Stimulated activated CD4-positive, alpha-beta T cell treated with anti-CD3 and anti-CD28 coated beads, Interleukin-12 subunit alpha, Interleukin-12 subunit beta, amount 100 ng/mL, for 48 hours (primary cell): ENCODE measurements at regions not wholly inside any gene's neighbourhood (a gene's known extent, or its start where the extent isn't known, plus 50 kb on each side); places are given as distances from the start of the nearest gene placed in this dataset.
"Not testable (repeated sequence)": the region's sequence is repeated elsewhere in the genome, so short reads cannot be mapped to it uniquely, and the experiment has no call there.

Experiments used
- DNase-seq, 3 donors: peaks; one replicate each; pipeline ENCODE4 v3.0.0-alpha.2; 2020; ENCODE audit warnings: low read depth in 2 of 3, low spot score in 1 of 3

DNA sequence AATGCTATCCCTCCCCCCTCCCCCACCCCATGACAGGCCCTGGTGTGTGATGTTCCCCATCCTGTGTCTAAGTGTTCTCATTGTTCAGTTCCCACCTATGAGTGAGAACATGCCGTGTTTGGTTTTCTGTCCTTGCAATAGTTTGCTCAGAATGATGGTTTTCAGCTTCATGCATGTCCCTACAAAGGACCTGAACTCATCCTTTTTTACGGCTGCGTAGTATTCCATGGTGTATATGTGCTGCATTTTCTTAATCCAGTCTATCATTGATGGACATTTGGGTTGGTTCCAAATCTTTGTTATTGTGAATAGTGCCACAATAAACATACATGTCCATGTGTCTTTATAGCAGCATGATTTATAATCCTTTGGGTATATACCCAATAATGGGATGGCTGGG is 215.0 kb downstream of the DLEU7 start:
- not testable (repeated sequence) for DNase-seq

DNA sequence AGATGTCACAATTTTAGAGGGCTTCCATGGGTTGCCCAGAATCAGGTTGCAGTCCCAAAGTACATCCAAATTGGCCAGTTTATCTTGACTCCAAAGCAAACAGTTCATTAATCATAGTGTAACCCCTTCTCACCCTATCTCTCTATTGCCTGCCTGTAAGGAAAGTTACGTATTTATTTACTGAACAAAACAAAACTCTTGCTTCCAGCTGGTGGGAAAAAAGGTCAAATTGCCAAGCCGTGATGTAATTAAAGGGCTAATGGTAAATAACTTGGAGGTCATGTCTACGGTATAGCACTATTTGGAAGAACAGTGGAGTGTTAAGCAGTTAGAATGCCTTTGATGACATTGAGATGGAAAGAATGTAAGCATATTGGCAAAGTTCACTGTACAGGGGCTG is 214.0 kb downstream of the DLEU7 start:
- no peak for DNase-seq

DNA sequence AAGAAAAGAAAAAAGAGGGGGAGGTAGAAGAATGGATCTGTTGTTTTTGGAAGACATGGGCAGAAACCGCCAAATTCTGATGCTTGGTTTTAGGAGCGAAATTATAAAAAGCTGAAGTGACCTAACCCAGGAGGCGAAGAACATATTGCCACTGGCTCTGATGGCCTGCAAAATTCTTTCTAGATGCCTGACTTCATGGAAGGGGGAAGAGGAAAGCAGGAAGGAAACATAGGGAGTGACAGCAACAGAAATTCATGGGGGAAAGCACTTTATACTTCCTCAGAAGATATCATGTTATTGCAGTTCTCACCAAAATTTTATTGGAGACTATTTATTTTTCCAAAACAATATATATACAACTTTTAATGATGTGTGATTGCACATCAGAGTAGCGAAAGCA is 213.5 kb downstream of the DLEU7 start:
- DNase-seq, result no peak

DNA sequence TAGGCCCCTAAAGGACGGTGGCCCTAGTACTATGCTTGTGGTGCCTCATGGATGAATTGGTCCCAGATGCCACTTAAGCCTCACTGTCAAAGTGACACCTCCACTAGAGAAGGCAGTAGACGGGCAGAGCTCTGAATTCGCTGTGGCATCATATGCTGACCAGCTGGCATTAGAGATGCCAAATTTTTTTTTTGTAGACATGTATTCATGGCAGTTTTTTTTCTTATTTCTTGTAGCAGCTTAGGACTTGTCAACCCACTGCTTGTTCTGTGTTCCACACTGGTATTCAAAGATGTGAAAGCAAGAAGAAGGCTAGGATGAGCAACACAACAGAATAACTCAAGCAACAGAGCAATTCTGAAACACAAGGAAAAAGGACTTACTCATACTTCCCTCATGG is 212.5 kb downstream of the DLEU7 start:
- DNase-seq, result no peak

DNA sequence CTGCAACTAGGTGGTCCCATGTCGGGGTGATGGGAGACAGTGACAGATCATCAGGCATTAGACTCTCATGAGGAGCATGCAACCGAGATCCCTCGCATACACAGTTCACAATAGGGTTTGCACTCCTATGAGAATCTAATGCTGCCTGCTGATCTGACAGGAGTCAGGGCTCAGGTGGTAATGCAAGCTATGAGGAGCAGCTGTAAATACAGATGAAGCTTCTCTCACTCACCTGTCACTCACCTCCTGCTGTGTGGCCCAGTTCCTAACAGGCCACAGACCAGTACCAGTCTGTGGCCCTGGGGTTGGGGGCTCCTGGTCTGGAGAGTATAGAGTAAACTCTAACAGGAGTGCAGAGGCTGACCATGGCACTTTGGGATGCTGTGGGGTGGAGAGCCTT is 209.2 kb downstream of the DLEU7 start:
- no peak for DNase-seq

DNA sequence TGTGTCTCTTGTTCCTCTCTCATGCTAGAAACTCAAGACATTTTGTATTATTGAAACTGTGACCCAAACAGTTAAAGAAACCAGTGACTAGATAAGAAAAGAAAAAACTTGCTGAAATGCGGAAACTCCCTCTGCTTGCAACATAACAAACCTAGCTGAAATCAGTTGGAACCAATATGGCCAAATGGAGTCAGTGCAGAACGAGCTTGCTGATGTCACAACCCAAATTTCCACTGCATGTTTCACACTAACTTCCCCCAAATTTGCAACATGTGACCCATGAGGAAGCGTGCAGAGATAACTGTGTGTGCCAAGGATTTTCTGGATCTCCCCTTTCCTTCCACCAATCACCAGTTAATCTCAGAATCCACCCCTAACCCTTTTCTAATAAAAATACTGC is 208.0 kb downstream of the DLEU7 start:
- no peak for DNase-seq

DNA sequence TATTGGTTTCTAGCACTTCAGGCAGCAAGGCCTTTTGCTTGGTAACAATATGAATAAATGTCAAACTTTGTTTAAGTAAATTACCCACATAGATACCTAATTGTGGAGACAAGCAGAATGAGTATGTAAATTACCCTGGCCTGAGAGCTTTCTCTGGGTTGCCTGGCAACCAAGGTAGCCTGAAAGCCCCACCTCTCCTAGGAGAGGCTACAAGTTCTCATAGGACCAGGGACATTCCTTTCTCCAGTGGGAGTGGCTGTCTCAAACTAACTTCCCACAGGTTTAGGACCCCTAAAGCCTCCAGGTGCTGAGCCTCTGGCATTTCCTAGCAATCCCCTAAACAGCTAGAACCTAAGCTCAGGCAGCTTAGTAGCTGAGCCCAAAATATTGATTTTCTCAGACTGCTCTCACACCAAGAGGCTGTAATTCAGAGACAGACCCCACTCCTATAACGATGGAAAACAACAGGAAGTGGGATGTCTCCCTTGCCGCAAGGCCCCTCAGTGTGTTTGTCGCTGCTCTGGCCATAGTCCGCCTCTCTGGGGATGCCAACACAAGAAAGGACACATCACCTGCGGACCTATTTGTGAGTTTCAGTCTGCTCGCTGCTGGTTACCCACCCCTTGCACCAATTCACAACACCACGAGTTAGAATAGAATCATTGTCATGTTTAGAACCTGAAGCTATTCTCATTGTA is 207.3 kb downstream of the DLEU7 start:
- no peak for DNase-seq

DNA sequence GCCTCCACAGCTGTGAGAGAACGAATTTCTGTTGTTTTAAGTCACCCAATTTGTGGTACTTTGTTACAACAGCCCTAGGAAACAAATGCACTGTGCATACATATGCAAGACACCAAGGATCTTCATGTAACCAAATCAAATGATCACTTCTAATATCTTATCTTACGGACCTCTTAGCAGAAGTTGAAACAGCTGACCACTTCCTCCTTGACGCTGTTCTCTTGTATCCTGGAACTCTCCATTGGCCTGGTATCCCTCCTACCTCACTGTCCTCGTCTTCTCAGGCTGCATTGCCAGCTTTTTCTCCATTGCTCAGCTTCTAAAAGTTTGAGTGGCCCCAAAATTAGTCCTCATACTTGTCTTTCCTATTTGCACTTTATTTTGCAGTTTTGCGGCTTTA is 200.4 kb downstream of the DLEU7 start:
- no peak for DNase-seq

DNA sequence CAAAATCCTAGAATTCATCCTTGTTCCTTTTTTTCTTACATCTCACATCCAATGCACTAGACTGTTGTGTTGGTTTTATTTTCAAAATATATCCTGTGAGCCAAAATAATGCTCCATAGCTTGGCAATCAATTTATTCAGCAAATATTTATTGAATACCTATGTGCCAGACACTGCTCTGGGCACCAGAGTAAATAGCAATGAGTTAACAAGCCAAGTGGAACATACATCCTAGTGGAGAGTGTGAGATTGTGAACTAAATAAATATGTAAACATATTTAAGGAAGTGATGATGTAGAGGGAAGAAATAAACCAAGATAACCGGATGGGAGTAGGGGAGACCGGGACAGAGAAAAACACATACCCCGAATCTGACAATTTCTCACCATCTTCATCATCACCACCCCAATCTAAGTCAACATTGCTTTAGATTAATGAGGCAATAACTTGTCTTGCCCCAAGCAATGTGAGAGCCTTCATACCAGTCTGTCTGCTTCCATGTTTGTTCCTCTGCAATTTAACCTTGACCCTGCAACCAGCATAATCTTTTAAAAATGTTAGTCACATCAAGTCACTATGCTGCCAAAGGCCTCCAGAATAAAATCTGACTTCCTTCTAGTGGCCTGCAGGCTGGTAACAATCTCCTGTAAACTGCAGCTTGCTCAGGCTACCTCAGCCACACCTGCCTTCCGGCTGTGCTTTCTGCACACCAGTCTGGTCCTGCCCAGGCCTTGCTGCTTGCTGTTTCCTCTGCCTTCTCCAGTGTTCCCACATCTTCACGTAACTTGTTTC is 199.2 kb downstream of the DLEU7 start:
- DNase-seq, result no peak

DNA sequence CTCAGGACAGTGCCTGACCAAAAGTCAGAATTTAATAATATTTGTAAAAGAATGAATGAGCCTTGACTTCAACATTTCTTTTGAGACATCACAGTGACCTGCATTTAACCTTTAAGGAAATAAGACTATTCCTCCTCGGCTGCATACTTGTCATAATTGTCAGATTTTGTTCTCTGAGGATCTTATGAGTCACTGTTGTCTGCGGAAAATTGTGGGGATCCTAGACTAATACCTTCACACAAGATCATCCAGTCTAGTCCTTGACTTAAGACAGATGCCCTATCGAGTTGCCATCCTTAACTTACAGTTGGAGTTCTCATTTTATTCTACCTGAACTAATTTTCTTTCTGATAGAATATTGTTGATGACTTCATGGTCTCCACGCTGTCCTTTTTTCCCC is 198.4 kb downstream of the DLEU7 start:
- DNase-seq, result no peak

DNA sequence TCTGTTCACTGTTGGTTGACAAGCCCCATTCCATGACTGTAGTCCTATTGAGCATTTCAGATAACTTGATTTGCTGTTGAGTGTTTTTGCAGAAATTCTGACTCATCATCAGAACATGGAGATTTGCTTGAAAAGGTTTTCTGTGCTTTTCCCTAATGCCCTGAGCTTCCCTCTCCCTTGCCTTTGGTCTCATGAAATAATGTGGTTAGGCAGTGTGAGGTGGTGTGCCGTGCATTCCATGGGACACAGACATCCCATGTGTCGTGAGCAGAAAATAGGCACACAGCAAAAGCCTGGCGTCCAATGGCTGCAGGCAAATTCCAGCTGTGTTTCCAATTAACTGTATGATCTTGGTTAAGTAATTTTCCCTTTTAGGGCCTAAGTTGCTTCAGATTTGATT is 197.4 kb downstream of the DLEU7 start:
- no peak for DNase-seq

DNA sequence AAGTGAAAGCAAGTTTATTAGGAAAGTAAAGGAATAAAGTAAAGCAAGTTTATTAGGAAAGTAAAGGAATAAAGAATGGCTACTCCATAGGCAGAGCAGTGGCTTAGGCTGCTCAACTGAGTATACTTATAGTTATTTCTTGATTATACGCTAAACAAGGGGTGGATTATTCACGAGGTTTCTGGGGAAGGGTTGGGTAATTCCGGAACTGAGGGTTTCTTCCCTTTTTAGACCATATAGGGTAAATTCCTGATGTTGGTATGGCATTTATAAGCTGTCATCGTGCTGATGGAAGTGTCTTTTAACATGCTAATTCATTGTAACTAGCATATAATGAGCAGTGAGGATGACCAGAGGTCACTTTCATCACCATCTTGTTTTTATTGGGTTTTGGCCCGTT is 194.3 kb downstream of the DLEU7 start:
- no peak for DNase-seq

DNA sequence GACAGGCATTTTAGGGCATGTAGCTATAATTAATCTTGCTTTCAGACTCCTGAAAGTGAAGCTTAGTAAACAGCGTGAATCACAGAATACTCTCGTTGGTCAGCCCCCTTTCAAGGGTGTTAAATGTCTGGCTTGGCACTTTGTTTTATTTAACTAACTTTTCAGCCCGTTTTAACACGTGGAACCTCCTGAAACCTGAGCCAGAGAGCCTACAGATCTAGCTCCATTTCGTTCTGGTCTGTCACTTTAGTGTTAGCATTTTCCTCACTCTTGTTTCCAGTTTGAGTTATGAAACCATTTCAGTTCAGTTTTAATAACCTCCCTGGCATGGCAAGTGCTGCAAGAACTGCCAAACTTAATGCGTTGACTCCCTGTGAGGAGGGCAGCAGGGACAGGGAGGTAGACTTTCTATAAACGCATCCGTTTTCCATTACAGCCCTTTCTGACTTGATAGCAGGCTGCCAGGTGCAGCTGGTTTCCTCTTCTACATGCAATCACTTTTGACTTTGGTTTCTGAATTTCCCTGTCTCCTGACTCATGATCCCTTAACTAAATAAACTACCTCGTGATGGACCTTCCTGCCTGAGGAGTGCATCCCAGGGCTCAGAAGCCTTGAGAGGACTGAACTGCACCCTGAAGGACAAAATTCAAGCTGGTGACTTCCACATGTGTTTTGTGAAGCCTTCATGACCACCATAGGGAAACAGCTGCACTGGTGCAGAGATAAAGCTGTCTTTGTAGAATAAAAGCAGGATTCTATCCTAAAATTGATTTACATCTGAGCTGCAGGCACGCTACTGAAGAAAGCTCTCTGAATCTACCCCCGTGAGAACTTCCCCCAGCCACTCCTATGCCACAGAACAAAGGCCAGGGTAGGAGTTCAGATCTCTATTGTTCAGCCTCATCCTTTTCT is 192.6 kb downstream of the DLEU7 start:
- no peak for DNase-seq

DNA sequence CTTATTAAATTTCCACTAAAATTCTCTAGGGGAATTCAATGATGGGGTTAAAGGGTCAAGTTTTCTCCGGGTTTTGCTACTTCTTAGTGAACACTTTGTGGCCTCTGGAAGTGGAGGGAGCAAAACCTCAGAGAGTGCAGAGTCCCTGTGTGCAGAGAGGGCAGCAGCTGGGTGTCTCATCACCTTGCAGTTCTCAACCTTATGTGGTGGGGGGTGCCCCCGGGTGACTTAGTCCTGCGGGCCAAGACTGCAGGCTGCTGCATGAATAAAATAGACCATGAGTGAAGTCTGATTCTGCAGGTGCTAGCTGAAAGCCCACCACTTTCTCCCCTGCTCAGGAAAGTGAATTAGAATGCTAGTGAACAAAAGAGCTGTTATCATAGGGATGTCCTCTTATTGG is 191.6 kb downstream of the DLEU7 start:
- DNase-seq, result no peak

DNA sequence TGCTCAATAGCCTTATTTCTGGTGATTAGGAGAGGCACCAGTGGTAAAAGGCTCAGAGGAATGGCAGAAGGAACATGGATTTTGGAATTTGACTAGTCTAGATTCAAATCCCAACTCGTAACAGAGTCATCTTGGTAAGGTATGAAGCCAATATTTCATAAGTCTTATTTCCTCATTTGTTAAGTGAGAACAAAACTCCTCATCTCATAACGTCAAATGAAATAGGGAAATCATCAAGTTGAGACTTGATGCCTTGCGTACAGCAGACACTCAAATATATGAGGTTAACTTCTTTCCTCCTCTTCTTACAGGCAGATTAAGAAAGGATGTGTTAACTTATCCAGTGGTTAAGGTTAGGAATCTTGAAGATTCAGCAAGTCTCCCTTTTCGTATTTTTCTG is 189.2 kb downstream of the DLEU7 start:
- no peak for DNase-seq

DNA sequence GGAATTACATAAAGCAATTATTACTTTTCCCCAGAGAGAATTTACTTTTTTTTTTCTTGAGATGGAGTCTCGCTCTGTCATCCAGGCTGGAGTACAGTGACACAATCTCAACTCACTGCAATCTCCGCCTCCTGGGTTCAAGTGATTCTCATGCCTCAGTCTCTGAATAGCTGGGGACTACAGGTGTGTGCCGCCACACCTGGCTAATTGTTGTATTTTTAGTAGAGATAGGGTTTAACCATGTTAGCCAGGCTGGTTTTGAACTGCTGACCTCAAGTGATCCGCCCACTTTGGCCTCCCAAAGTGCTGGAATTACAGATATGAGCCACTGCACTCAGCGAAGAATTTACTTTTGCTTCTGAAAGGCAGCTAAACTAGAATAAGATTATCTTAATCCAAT is 181.6 kb downstream of the DLEU7 start:
- not testable (repeated sequence) for DNase-seq

DNA sequence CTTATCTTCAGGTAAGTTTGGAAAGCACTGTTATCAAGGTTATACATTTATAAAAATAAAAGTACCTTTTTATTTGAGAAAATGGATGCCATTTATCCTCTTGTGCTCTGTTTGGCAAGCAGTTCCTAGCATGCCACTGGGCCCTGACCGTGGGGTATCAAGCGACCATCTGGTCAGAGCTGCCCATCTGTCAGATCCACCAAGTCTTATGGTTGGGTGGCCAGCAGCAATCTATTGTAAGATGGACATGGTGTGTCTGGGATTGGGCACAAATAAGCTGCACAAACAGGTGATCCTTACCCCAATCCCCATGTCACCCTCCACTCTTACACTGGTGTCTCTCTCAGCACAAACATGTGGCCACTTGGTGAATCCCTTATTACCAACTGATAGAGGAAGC is 178.5 kb downstream of the DLEU7 start:
- no peak for DNase-seq

DNA sequence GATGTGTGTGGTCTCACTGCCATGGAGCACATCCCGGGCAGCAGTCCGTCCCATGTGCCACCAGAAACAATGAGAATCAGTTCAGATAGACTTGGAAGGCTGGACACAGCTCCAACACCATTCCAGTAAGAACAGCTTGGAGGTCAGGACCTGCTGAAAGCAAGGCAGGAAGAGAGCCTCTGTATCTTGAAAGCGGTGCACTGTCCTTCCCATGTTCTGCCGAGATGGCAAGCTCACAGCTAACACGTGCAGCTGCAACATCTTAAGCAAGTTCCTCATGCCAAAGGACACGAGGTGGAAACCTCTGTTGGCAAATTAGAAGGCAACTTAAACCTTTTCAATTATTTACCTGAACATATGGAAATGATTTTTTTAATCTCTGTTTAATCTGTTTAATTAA is 175.4 kb downstream of the DLEU7 start:
- no peak for DNase-seq

DNA sequence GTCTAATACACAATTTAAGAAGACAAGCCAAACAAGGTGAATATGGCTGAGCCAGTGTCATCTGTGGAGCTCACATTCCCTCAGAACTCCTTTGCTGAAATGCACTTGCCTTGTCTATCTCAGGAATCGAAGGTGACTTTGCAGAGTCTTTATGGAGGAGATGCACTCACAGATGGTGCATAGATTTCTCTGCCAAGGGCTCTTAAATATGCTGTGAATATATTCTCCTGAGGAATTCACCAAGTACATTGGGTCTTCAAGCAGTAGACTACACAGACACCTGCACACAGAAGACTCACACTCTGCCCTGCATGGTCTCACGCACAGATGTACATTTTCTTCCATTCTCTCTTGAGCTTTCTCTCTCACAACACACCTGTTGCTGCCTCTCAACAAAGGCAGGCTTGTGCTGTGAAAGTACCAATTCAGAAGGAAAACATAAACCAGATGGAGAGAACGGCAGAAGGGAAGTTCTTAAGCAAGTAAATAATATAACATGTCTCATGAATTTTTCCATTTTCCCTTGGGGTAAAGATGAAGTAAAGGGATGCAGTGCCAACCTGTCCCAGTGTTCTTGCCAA is 174.7 kb downstream of the DLEU7 start:
- DNase-seq, result no peak

DNA sequence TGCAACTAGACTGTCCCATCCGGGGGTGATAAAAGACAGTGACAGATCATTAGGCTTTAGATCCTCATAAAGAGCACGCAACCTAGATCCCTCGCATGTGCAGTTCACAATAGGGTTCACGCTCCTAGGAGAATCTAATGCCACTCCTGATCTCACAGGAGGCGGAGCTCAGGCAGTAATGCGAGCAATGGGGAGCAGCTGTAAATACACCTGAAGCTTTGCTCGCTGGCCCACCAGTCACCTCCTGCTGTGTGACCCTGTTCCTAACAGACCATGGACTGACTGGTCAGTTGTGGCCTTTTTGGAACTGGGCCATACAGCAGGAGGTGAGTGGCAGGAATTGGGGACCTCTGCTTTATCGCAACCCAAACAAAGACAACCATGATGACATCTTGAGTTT is 173.2 kb downstream of the DLEU7 start:
- DNase-seq, result no peak

DNA sequence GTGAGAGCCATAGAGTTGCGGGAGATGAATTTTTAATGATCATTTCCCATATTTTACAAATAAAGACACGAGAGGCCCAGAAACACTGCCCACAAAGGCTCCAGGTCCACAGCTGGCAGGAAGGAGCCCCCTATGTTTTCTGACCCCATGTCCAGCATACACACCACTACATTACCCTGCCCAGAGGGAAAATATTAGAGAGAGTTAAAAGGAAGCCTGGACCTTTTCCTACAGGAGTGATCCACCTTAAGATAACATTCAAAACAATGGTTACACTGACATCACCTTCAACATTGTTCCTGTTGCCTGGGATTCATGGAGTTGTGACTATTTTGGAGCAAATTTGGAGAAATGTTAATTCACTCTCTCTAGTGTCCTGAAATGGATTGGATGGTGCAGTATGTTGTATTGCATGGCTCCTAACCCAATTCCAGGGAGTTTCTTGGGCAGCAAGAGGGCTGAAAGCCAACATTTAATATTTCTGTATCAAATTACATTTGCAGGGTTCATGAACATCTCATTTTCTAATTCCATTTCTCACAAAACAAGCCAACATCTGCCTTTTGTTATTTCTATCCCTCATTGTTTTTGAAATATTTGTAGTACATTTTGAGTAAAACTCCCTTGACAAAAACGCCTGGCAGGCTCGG is 172.5 kb downstream of the DLEU7 start:
- no peak for DNase-seq
